ENCODE measurements at regions not wholly inside any gene's neighbourhood (a gene's known extent, or its start where the extent isn't known, plus 50 kb on each side); places are given as distances from the start of the nearest gene placed in this dataset.
A peak's percentile ranks its signal among the peaks of the same experiment; 100 is the strongest.

DNA sequence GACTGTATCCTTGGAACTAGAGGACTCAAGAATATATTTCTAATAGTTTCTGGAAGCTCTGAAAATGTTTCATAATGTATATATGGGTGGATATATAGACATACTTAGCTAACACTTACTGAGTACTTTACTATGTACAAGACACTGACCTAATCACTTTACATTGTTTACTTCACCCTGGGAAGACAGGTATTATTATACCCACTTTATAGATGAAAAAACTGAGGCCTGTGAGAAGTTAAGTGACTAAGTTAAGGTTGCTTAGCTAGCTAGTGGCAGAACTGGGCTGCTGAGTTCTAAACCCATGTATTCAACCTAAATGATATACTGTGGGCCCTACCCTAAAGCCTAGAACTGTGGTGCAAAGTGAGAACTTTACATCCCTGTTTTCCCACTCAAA lies 79.1 kb upstream of the SSTR1 start:
- no peak overlapping the region for H3K4me3 Mint-ChIP-seq
- ATAC-seq: no peak
- no peaks in the 10 kb centered on the region for H3K36me3 Mint-ChIP-seq (ENCODE audit: low read depth)
- no peak for DNase-seq
- H3K9me3 ChIP-seq (ENCODE audit: control insufficient read depth, low read length, poor library complexity, severe bottlenecking): no peaks in the 10 kb centered on the region
- H3K4me1 Mint-ChIP-seq: peaks cover 5% of the 10 kb centered on the region
- H3K27me3 Mint-ChIP-seq: no peaks in the 10 kb centered on the region
- H3K27ac Mint-ChIP-seq: no peak overlapping the region

DNA sequence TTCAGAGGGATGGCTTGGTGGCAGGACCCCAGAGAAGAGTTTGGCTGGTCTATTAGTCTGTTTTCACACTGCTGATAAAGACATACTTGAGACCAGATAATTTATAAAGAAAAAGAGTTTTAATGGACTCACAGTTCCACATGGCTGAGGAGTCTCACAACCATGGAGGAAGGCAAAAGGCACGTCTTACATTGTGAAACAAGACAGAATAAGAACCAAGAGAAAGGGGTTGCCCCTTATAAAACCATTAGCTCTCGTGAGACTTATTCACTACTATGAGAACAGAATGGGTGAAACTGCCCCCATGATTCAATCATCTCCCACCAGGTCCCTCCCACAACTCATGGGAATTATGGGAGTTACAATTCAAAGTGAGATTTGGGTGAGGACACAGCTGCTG lies 78.5 kb upstream of the SSTR1 start:
- Mint-ChIP-seq H3K4me3 (no peak overlapping the region), H3K27me3 (no peaks in the 10 kb centered on the region), H3K36me3 (ENCODE audit: low read depth) (no peaks in the 10 kb centered on the region), H3K27ac (no peak overlapping the region), H3K4me1 (peaks cover 5% of the 10 kb centered on the region)
- no peak for ATAC-seq
- H3K9me3 ChIP-seq (ENCODE audit: control insufficient read depth, low read length, poor library complexity, severe bottlenecking): no peaks in the 10 kb centered on the region
- no peak for DNase-seq

DNA sequence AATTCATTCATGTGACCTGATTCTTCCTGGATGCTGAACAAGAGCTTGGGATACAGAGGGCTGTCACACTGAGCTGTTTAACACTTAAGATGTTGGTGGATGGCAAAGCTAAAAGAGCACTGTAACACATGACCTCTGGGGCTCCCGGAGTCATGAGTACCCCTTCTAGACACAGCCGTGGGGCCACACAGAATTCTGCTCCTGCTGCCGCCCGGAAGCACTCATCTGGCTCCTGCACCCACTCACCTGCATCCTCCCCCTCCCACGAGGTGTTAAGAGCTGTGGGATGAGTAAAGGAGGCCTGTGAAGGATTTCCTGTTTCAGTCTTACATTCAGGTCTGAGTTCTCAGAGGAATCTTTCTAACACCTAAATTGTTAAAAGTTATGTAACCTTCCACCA lies 78.0 kb upstream of the SSTR1 start:
- H3K27ac Mint-ChIP-seq: peak overlapping the region; percentile 53
- no peaks in the 10 kb centered on the region for H3K36me3 Mint-ChIP-seq (ENCODE audit: low read depth)
- no peaks in the 10 kb centered on the region for H3K9me3 ChIP-seq (ENCODE audit: control insufficient read depth, low read length, poor library complexity, severe bottlenecking)
- H3K4me3 Mint-ChIP-seq: no peak overlapping the region
- DNase-seq: no peak
- H3K27me3 Mint-ChIP-seq: no peaks in the 10 kb centered on the region
- peaks cover 5% of the 10 kb centered on the region for H3K4me1 Mint-ChIP-seq
- peak; percentile 30 for ATAC-seq

DNA sequence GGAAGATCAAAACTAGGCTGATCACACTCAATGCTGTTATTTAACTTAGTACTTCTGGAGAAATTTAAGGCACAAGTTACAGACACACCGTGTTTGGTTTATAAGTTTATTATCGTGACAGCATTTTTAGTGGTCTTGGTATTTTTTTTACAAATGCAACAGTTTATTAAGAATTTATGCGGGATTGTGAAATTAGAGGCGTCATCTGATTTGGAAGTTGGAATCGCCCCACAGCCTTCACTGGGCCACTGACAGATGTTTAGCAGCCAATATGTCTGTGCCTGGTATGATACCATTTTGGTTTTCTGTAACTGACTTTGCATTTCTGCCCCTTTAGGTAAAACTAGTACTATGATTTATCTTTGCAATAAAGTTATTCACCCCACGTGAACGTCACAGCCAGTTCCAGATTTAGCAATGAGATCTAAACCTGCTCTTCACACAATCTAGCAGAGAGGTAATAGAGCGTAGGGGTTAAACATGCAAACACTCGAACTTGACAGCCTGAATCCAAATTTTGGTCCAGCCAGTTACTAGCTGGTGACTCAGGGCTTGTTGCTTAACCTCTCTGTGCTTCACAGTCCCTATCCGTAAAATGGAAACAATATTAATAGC lies 73.2 kb upstream of the SSTR1 start:
- Mint-ChIP-seq H3K36me3 (ENCODE audit: low read depth) (no peaks in the 10 kb centered on the region), H3K4me3 (no peak overlapping the region), H3K27ac (no peak overlapping the region), H3K4me1 (peaks cover 3% of the 10 kb centered on the region), H3K27me3 (no peaks in the 10 kb centered on the region)
- ATAC-seq (no peak), DNase-seq (no peak)
- peaks cover 2% of the 10 kb centered on the region for H3K9me3 ChIP-seq (ENCODE audit: control insufficient read depth, low read length, poor library complexity, severe bottlenecking)

DNA sequence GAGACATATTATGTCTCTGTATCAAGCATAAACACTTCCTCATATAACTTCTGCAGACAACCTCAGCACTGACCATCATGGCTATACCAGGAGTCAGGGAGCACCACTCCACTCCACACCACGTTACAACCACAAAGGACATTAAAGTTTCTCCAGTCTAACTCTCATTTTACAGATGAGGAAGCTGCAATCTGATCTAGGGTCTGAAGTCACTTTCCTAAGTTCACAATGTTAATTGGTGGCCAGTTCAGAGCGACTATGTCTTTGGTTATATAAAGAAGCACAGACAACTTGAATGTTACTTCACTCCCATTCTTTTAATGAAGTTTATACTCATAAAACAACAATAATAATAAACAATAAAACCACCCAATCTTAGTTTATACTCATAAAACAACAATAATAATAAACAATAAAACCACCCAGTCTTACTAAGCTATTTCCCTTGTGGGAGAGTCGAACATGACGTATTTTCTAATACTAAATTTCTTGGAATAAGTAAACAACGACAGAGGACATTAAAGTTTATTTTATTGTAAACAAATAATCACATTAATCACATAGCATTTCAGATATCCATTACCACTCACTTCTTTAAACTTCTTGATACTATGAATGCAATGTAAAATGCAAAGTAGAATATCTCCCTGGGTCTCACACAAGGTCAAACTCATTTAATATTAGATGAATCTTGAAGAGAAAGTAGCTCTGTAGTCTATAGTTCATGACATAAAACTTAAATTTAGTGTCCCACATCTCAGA lies 72.4 kb upstream of the SSTR1 start:
- Mint-ChIP-seq H3K27ac (no peak overlapping the region), H3K4me1 (no peaks in the 10 kb centered on the region), H3K36me3 (ENCODE audit: low read depth) (no peaks in the 10 kb centered on the region), H3K27me3 (no peaks in the 10 kb centered on the region), H3K4me3 (no peak overlapping the region)
- no peak for DNase-seq
- H3K9me3 ChIP-seq (ENCODE audit: control insufficient read depth, low read length, poor library complexity, severe bottlenecking): peaks cover 2% of the 10 kb centered on the region
- no peak for ATAC-seq

DNA sequence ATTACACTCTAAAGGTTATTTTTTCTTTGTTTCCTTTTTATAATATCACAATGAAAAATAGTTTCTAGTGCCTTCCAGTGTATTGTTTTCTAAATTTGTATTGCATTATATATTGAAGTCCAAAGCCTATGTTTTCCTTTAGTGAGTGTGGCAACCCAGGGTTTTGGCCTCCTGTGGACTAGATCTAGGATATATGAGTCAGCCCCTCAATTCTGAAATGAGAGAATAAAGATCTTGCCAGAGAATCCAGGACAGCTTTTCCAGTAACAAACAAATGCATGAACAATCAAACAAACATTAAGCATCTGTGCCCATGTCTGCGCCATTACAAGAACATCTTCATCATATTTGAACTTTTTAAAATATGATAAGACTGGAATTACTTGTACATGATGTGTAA lies 70.7 kb upstream of the SSTR1 start:
- no peaks in the 10 kb centered on the region for H3K36me3 Mint-ChIP-seq (ENCODE audit: low read depth)
- peaks cover 2% of the 10 kb centered on the region for H3K9me3 ChIP-seq (ENCODE audit: control insufficient read depth, low read length, poor library complexity, severe bottlenecking)
- H3K27ac Mint-ChIP-seq: no peak overlapping the region
- ATAC-seq: no peak
- no peaks in the 10 kb centered on the region for H3K27me3 Mint-ChIP-seq
- no peak for DNase-seq
- H3K4me3 Mint-ChIP-seq: no peak overlapping the region
- no peaks in the 10 kb centered on the region for H3K4me1 Mint-ChIP-seq

DNA sequence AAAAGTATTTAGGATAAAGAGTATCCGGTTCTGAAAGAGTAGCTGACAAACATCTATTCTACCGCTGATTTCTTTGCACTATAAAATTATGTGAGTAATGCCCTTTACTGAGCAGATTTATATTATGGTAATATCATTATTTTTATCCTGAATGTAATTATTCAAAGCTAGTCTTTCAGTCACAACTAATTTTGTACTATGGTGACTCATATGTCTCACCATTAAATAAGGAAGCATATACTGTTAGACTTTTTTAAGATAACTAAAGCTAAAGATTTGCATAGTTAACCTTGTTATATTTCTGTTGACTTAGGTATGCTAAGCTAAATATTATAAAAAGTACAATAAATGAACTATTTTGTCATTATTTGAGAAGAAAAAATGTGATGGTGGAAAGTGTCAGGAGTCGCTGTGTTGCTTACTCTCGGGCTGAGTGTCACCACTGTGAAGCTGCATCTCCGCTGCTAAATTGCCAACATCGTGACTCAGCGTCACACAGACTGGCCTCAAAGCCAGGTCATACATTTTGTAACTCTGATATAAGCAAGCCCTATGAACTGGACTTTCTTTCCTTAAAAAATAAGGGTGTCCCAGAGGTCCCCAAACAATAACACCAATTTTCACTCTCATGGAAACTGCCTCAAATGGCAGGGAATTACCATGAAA lies 69.1 kb upstream of the SSTR1 start:
- H3K9me3 ChIP-seq (ENCODE audit: control insufficient read depth, low read length, poor library complexity, severe bottlenecking): peaks cover 2% of the 10 kb centered on the region
- DNase-seq: no peak
- Mint-ChIP-seq H3K27ac (no peak overlapping the region), H3K4me1 (no peaks in the 10 kb centered on the region), H3K36me3 (ENCODE audit: low read depth) (no peaks in the 10 kb centered on the region), H3K27me3 (no peaks in the 10 kb centered on the region), H3K4me3 (no peak overlapping the region)
- ATAC-seq: no peak

DNA sequence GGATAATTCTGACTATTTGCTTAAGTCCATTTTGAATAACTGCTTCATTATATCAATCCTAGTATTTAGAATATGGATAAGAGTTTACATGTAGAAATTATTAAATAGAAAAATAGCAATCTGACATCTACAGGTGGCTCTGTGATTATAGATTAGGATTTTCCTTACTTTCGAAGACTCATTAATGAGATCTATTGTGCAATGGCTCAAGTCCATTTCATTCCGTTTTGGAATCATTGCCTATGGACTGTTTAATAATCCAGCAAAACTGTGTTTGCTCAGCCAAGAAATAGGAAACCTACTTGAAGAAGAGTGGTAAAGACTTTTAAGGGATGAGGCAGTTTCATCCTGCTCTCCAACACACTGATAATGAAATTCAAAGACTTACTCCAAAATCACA lies 67.8 kb upstream of the SSTR1 start:
- no peak for ATAC-seq
- H3K4me1 Mint-ChIP-seq: no peaks in the 10 kb centered on the region
- no peaks in the 10 kb centered on the region for H3K36me3 Mint-ChIP-seq (ENCODE audit: low read depth)
- no peak overlapping the region for H3K4me3 Mint-ChIP-seq
- H3K27ac Mint-ChIP-seq: no peak overlapping the region
- H3K9me3 ChIP-seq (ENCODE audit: control insufficient read depth, low read length, poor library complexity, severe bottlenecking): peaks cover 2% of the 10 kb centered on the region
- H3K27me3 Mint-ChIP-seq: no peaks in the 10 kb centered on the region
- no peak for DNase-seq

DNA sequence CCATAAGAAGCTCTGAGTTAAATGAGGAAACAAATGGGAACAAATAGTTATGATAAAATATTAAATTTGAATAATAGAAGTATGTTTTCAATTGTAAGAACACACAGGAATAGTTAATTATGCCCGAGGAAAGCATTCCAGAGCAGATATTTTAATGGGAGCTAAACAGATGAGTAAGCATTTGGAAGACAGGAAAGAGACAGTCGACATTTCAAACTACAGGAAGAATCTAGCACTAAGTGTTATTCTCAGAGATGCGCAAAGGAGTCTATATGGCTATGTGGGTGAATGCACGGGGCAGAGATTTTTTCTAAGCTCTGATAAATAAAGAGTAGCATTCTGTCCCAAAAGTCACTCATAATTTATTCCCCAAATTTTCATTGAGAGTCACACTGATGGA lies 64.5 kb upstream of the SSTR1 start:
- no peak for DNase-seq

DNA sequence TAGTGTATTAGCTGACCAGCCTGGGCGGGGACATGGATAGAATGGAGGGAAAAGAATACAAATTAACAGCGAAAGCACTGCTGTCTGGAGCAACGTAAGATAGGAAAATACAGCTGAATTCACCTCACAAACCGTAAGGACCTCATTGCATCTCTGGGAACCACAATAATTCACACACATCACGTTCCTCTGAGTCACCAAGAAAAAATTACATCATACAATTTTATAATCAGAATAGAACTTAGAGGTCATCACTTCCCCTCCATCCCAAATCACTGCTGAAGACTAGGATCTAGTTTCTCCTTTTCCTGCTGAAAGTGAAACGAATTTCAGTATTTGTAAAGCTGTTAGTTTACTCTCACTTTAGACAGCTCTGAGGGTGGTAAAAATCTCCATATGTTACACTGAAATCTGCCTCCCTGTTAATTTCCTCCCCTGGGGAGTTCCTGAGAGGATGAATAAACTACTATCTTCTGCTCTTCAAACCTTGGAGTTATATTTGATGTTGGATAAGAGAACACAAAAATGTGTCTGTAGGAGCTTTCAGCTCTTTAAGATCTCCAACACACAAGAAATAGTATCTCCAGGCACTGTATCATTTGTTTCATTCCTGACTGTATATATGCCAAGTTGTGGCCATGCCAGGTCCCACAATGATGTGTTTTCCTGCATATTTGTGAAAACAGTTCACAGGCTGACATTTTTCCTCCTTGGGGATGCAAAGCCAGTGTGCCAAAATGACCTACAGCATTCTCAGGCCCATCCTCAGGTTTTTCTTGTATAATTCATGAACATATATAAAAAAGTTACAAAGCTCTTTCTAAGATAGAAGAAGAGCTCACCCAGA lies 63.8 kb upstream of the SSTR1 start:
- DNase-seq: no peak
- H3K4me3 Mint-ChIP-seq: no peak overlapping the region
- H3K9me3 ChIP-seq (ENCODE audit: control insufficient read depth, low read length, poor library complexity, severe bottlenecking): no peaks in the 10 kb centered on the region
- no peaks in the 10 kb centered on the region for H3K27me3 Mint-ChIP-seq
- H3K36me3 Mint-ChIP-seq (ENCODE audit: low read depth): no peaks in the 10 kb centered on the region
- H3K4me1 Mint-ChIP-seq: no peaks in the 10 kb centered on the region
- ATAC-seq: no peak
- no peak overlapping the region for H3K27ac Mint-ChIP-seq

More for the DNA sequence above, 64.5 kb upstream of the SSTR1 start:
- no peaks in the 10 kb centered on the region for H3K36me3 Mint-ChIP-seq (ENCODE audit: low read depth)
- H3K9me3 ChIP-seq (ENCODE audit: control insufficient read depth, low read length, poor library complexity, severe bottlenecking): no peaks in the 10 kb centered on the region
- H3K4me1 Mint-ChIP-seq: no peaks in the 10 kb centered on the region
- no peak for ATAC-seq
- H3K27me3 Mint-ChIP-seq: no peaks in the 10 kb centered on the region
- no peak overlapping the region for H3K27ac Mint-ChIP-seq
- no peak overlapping the region for H3K4me3 Mint-ChIP-seq

DNA sequence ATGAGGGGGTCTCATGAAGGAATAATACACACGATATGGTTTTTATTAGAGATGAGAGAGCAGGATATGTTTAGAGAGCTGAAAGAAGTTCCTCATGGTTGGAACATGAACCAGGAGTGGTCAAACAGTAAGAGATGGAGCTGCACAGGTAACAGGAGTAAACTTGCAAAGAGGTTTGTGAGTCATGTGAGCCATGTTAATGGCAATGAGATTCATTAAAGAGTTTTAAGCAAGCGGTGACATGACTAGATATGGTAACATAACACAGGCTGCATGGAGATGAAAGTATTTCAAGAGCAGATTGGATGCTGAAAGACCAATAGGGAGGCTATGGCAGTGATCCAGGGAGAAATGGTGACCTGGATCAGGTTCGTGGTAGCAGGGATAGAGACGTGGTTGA lies 62.6 kb upstream of the SSTR1 start:
- Mint-ChIP-seq H3K27me3 (no peaks in the 10 kb centered on the region), H3K36me3 (ENCODE audit: low read depth) (no peaks in the 10 kb centered on the region), H3K4me1 (no peaks in the 10 kb centered on the region), H3K27ac (no peak overlapping the region), H3K4me3 (no peak overlapping the region)
- DNase-seq: no peak
- no peak for ATAC-seq
- H3K9me3 ChIP-seq (ENCODE audit: control insufficient read depth, low read length, poor library complexity, severe bottlenecking): no peaks in the 10 kb centered on the region

DNA sequence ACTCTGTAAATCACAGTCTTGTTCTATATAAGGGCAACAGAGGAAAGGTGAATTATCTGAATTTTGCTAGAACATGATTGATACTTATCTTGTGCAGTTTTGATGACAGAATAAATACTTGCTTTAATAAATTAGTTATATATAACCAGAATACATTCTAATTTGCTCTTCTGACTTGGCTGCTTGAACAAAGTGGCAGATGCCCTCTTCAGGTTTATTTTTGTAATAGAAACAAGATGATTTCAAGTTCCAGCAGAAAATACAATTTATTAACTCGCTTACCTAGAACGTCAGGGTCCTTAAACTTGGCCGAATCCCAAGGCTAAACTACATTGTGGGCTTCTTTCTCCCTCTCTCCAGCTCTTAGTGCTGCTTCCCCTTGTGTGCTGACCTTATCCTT lies 57.6 kb upstream of the SSTR1 start:
- H3K27me3 Mint-ChIP-seq: no peaks in the 10 kb centered on the region
- no peak overlapping the region for H3K4me3 Mint-ChIP-seq
- DNase-seq: no peak
- ATAC-seq: no peak
- H3K9me3 ChIP-seq (ENCODE audit: control insufficient read depth, low read length, poor library complexity, severe bottlenecking): no peaks in the 10 kb centered on the region
- H3K27ac Mint-ChIP-seq: no peak overlapping the region
- no peaks in the 10 kb centered on the region for H3K36me3 Mint-ChIP-seq (ENCODE audit: low read depth)
- no peaks in the 10 kb centered on the region for H3K4me1 Mint-ChIP-seq
